DND-41 (cell line): ENCODE measurements at regions not wholly inside any gene's neighbourhood (a gene's known extent, or its start where the extent isn't known, plus 50 kb on each side); places are given as distances from the start of the nearest gene placed in this dataset.

Source experiments
- ATAC-seq: fragments of 200-7000 bp; cut with Tn5 transposase; 3 replicates; pipeline ENCODE4 v1.9.1; 2021; ENCODE audit warnings: low read depth; ENCODE audit not compliant: insufficient read depth
- DNase-seq: peaks from one replicate; pipeline ENCODE4 v3.0.0-alpha.2; 2020
- H2AFZ ChIP-seq: 2 replicates; pipeline ENCODE4 v1.6.0; 2012; ENCODE audit warnings: low read depth, low read length
- H3K27ac ChIP-seq: 2 replicates; pipeline ENCODE4 v1.5.1; 2012; ENCODE audit warnings: low read length, inconsistent platforms
- H3K27me3 ChIP-seq: fragments of 200-600 bp; sonication (generic); 2 replicates; pipeline ENCODE4 v1.6.0; 2012; ENCODE audit warnings: low read length, mild to moderate bottlenecking, inconsistent platforms; ENCODE audit not compliant: insufficient read depth, poor library complexity
- H3K36me3 ChIP-seq: 2 replicates; pipeline ENCODE4 v1.5.1; 2012; ENCODE audit warnings: low read length, inconsistent platforms; ENCODE audit not compliant: insufficient read depth
- H3K4me1 ChIP-seq: 2 replicates; pipeline ENCODE4 v1.5.1; 2012; ENCODE audit warnings: mild to moderate bottlenecking, low read length; ENCODE audit not compliant: insufficient read depth
- H3K4me2 ChIP-seq: 2 replicates; pipeline ENCODE4 v1.6.0; 2012; ENCODE audit warnings: mild to moderate bottlenecking, moderate library complexity, low read length, inconsistent platforms; ENCODE audit not compliant: insufficient read depth
- H3K4me3 ChIP-seq, 2 experiments: fragments of 200-600 bp in 1 of 2; shearing (Covaris generic) in 1 of 2; 2 replicates each; pipeline ENCODE4 v1.5.1; 2012 to 2016; ENCODE audit warnings: inconsistent platforms in 2 of 2, low read length in 2 of 2, mild to moderate bottlenecking in 2 of 2, low read depth in 1 of 2, moderate library complexity in 1 of 2
- H3K79me2 ChIP-seq: 2 replicates; pipeline ENCODE4 v1.6.0; 2012; ENCODE audit warnings: low read length, inconsistent platforms; ENCODE audit not compliant: insufficient read depth
- H3K9ac ChIP-seq: 2 replicates; pipeline ENCODE4 v1.6.0; 2012; ENCODE audit warnings: low read depth, mild to moderate bottlenecking, inconsistent platforms, low read length, moderate library complexity
- H3K9me3 ChIP-seq: 2 replicates; pipeline ENCODE4 v1.5.1; 2012; ENCODE audit warnings: low read length, moderate library complexity, mild to moderate bottlenecking, inconsistent platforms; ENCODE audit not compliant: insufficient read depth, severe bottlenecking
- H4K20me1 ChIP-seq: 2 replicates; pipeline ENCODE4 v1.6.0; 2012; ENCODE audit warnings: low read length; ENCODE audit not compliant: insufficient read depth
- CTCF ChIP-seq: IDR thresholded peaks from 2 replicates; pipeline ENCODE4 v1.5.1; 2012; ENCODE audit warnings: borderline replicate concordance, low read length, moderate library complexity, mild to moderate bottlenecking; ENCODE audit not compliant: poor library complexity, severe bottlenecking; ENCODE audit errors: extremely low read depth
- EZH2 ChIP-seq: IDR thresholded peaks from 3 replicates; pipeline ENCODE4 v1.6.1; 2012; ENCODE audit warnings: borderline replicate concordance, low read depth, mild to moderate bottlenecking, moderate library complexity, low read length, inconsistent platforms; ENCODE audit not compliant: severe bottlenecking

- Histone ChIP-seq H3K4me2 (no peak overlapping the region), H3K4me3 (no peak overlapping the region), H2AFZ (no peak overlapping the region), H3K9me3 (no peaks in the 10 kb centered on the region), H3K4me1 (no peaks in the 10 kb centered on the region), H3K79me2 (no peaks in the 10 kb centered on the region), H4K20me1 (no peaks in the 10 kb centered on the region), H3K9ac (no peak overlapping the region), H3K27ac (no peak overlapping the region), H3K27me3 (peaks cover 4% of the 10 kb centered on the region), H3K36me3 (no peaks in the 10 kb centered on the region)
- no peak for TF ChIP-seq EZH2
- no peak for TF ChIP-seq CTCF
- DNase-seq (no peak), ATAC-seq (no peak)
These were observed 74.8 kb upstream of the LGALSL start for GRCh38 chr2:64379186-64379585.

GRCh38 chr2:64380853-64381527, 73.0 kb upstream of the LGALSL start:
- Histone ChIP-seq H3K27me3 (peaks cover 4% of the 10 kb centered on the region), H3K36me3 (no peaks in the 10 kb centered on the region), H3K9me3 (no peaks in the 10 kb centered on the region), H2AFZ (no peak overlapping the region), H3K4me1 (no peaks in the 10 kb centered on the region), H3K27ac (no peak overlapping the region), H3K9ac (no peak overlapping the region), H3K79me2 (no peaks in the 10 kb centered on the region), H4K20me1 (no peaks in the 10 kb centered on the region), H3K4me3 (no peak overlapping the region), H3K4me2 (no peak overlapping the region)
- no peak for ATAC-seq
- no peak for TF ChIP-seq CTCF
- no peak for TF ChIP-seq EZH2
- DNase-seq: no peak

GRCh38 chr2:64383016-64383591, 70.9 kb upstream of the LGALSL start:
- no peak overlapping the region for H3K9ac ChIP-seq
- no peak overlapping the region for H3K4me3 ChIP-seq
- H3K36me3 ChIP-seq: no peaks in the 10 kb centered on the region
- H3K4me2 ChIP-seq: no peak overlapping the region
- no peaks in the 10 kb centered on the region for H3K79me2 ChIP-seq
- no peaks in the 10 kb centered on the region for H3K9me3 ChIP-seq
- no peaks in the 10 kb centered on the region for H4K20me1 ChIP-seq
- no peak for DNase-seq
- H3K27ac ChIP-seq: no peak overlapping the region
- H3K27me3 ChIP-seq: peaks cover 7% of the 10 kb centered on the region
- ATAC-seq: no peak
- no peaks in the 10 kb centered on the region for H3K4me1 ChIP-seq
- TF ChIP-seq EZH2 (no peak), CTCF (no peak)
- H2AFZ ChIP-seq: no peak overlapping the region

- peaks cover 7% of the 10 kb centered on the region for H3K27me3 ChIP-seq
- no peaks in the 10 kb centered on the region for H3K9me3 ChIP-seq
- H3K4me2 ChIP-seq: no peak overlapping the region
- TF ChIP-seq CTCF (no peak), EZH2 (no peak)
- H3K4me1 ChIP-seq: no peaks in the 10 kb centered on the region
- H2AFZ ChIP-seq: no peak overlapping the region
- no peaks in the 10 kb centered on the region for H4K20me1 ChIP-seq
- no peak overlapping the region for H3K27ac ChIP-seq
- no peak for DNase-seq
- no peak for ATAC-seq
- H3K79me2 ChIP-seq: no peaks in the 10 kb centered on the region
- H3K36me3 ChIP-seq: no peaks in the 10 kb centered on the region
- H3K9ac ChIP-seq: no peak overlapping the region
- H3K4me3 ChIP-seq: no peak overlapping the region
These were observed 70.1 kb upstream of the LGALSL start for GRCh38 chr2:64383881-64384280.
